Common myeloid progenitor, CD34-positive (primary cell): ENCODE measurements at regions not wholly inside any gene's neighbourhood (a gene's known extent, or its start where the extent isn't known, plus 50 kb on each side); places are given as distances from the start of the nearest gene placed in this dataset.

ENCODE experiments used
- CTCF ChIA-PET: fragments of 350-600 bp; sonication (Branson Sonifier 250); formaldehyde crosslinking; loops from one replicate; lab custom pipeline; 2021; ENCODE audit warnings: antibody characterized with exemption; lab: Charles Lee
- POLR2A ChIA-PET: fragments of 350-600 bp; sonication (Branson Sonifier 250); formaldehyde crosslinking; loops from one replicate; lab custom pipeline; 2021; ENCODE audit warnings: antibody characterized with exemption; lab: Charles Lee
- DNase-seq, 3 donors: peaks; one replicate each; pipeline versions ENCODE4 v3.0.0 to v3.0.0-alpha.2; 2013
- H3K27ac ChIP-seq, 2 experiments: 1 replicate in 1 of 2; 2 replicates in 1 of 2; pipeline ENCODE4 v1.7.0; 2013; ENCODE audit warnings: inconsistent platforms in 2 of 2, low read length in 2 of 2, mild to moderate bottlenecking in 2 of 2, low read depth in 1 of 2, moderate library complexity in 1 of 2; ENCODE audit not compliant: severe bottlenecking in 2 of 2, insufficient read depth in 1 of 2, poor library complexity in 1 of 2
- H3K27me3 ChIP-seq, 5 experiments: replicated peaks in 2 of 5; 1 replicate in 3 of 5; 2 replicates in 2 of 5; pipeline versions ENCODE4 v1.6.1 to v1.7.0; 2013; ENCODE audit warnings: low read length in 4 of 5, mild to moderate bottlenecking in 2 of 5, moderate library complexity in 2 of 5, inconsistent platforms in 1 of 5; ENCODE audit not compliant: insufficient read depth in 5 of 5, control insufficient read depth in 4 of 5
- H3K36me3 ChIP-seq, 4 experiments: 1 replicate in 2 of 4; 2 replicates in 2 of 4; pipeline versions ENCODE4 v1.6.1 to v1.7.0; 2013; ENCODE audit warnings: low read length in 3 of 4, control low read depth in 1 of 4, mild to moderate bottlenecking in 1 of 4; ENCODE audit not compliant: control insufficient read depth in 4 of 4, insufficient read depth in 4 of 4
- H3K4me1 ChIP-seq, 4 experiments: 1 replicate in 3 of 4; 2 replicates in 1 of 4; pipeline versions ENCODE4 v1.6.1 to v1.7.1; 2013; ENCODE audit warnings: low read length in 3 of 4, mild to moderate bottlenecking in 3 of 4, control low read depth in 1 of 4, inconsistent platforms in 1 of 4, moderate library complexity in 1 of 4; ENCODE audit not compliant: control insufficient read depth in 4 of 4, insufficient read depth in 4 of 4; ENCODE audit errors: control extremely low read depth in 1 of 4
- H3K4me3 ChIP-seq, 7 experiments: 1 replicate in 4 of 7; 2 replicates in 3 of 7; pipeline versions ENCODE4 v1.5.1 to v1.7.0; 2013; ENCODE audit warnings: mild to moderate bottlenecking in 7 of 7, low read length in 6 of 7, moderate library complexity in 6 of 7, inconsistent platforms in 2 of 7, low read depth in 2 of 7, control low read depth in 1 of 7; ENCODE audit not compliant: insufficient read depth in 4 of 7, control insufficient read depth in 1 of 7; ENCODE audit errors: extremely low read depth in 1 of 7
- H3K9me3 ChIP-seq, 5 experiments: 1 replicate in 4 of 5; 2 replicates in 1 of 5; pipeline versions ENCODE4 v1.6.1 to v1.7.1; 2013; ENCODE audit warnings: low read length in 4 of 5, mild to moderate bottlenecking in 2 of 5, inconsistent platforms in 1 of 5, low read depth in 1 of 5, moderate library complexity in 1 of 5; ENCODE audit not compliant: control insufficient read depth in 4 of 5, insufficient read depth in 2 of 5; ENCODE audit errors: control extremely low read depth in 1 of 5
- WGBS: methylation state at CpG from one replicate; pipeline ENCODE4 v1.1.5; 2013; ENCODE audit not compliant: insufficient coverage; 5-methylcytosine and 5-hydroxymethylcytosine counted together

DNA sequence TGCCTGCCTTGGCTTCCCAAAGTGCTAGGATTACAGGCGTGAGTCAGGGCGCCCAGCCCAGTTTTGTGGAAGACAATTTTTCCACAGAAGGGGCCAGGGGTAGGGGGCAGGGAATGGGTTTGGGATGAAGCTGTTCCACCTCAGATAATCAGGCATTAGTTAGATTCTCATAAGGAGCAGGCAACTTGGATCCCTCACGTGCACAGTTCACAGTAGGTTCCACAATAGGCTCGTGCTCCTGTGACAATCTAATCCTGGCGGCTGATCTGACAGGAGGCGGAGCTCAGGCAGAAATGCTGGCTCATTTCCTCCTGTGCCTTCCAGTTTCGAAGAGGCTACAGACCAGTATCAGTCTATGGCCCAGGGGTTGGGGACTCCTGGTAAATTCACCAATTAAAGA lies 491.6 kb upstream of the AADAT start:
- peaks cover 0 to 2% (median 0%) of the 10 kb centered on the region in 5 experiments for H3K9me3 ChIP-seq
- POLR2A ChIA-PET, result no interaction called here
- no peaks in the 10 kb centered on the region for H3K27me3 ChIP-seq
- no peak overlapping the region for H3K27ac ChIP-seq
- H3K4me1 ChIP-seq, result no peaks in the 10 kb centered on the region
- DNase-seq, result no peak
- CTCF ChIA-PET, result no interaction called here
- H3K4me3 ChIP-seq, result no peak overlapping the region
- 87% methylated on average over 7 of the region's 7 CpGs for WGBS
- no peaks in the 10 kb centered on the region for H3K36me3 ChIP-seq

DNA sequence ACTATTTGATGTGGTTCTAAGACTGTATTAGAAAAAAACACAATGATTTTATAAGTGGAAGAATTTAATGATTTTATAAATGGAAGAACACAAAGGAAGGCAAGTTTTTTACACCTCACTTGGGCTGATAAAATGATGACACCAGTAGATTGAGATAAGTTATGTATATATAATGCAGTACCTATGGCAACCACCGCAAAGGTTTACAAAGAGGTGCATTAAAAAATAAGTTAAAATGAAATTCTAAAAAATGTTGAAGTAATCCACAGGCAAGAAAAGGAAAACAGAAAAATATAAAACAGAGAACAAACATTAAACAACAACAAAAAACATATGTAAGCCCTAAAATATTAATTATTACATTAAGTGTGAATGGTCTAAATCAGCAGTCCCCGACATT lies 490.9 kb upstream of the AADAT start:
- H3K27me3 ChIP-seq, result no peaks in the 10 kb centered on the region
- no peak for DNase-seq
- no peaks in the 10 kb centered on the region for H3K36me3 ChIP-seq
- peaks cover 0 to 2% (median 0%) of the 10 kb centered on the region in 5 experiments for H3K9me3 ChIP-seq
- H3K27ac ChIP-seq, result no peak overlapping the region
- H3K4me1 ChIP-seq, result no peaks in the 10 kb centered on the region
- H3K4me3 ChIP-seq, result no peak overlapping the region
- POLR2A ChIA-PET, result no interaction called here
- WGBS, result no CpG with 5 or more reads among the region's 2 CpGs
- CTCF ChIA-PET, result no interaction called here

DNA sequence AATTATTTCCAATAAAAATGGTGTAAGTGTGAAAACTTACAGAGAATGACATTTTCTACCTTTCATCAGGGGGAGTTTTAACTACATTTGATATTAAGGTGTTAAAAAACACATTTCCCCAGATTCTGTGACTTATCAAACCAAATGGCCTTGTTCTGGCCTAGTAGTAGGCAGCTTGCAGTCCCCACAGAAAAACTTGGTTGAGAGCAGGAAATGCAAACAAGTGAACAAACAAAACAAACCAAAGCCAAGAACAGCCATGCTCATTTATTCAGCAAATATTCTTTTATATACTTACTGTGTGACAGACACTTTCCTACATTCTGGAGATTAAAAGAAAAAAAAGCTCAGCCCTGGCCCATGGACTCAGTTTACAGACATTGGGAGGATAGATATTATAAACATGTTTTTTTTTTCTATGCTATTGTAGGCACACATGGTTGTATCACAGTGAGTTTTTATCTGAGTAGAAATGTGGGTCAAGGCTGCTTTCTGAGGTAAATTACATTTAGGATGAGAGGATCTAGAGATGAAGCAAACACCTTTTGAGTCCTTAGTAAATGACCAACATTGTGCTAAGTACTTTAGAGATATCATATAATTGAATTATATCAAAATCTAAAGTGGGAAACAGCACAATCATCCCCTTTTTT lies 449.2 kb upstream of the AADAT start:
- DNase-seq, result no peak
- POLR2A ChIA-PET, result no interaction called here
- no peak overlapping the region for H3K27ac ChIP-seq

DNA sequence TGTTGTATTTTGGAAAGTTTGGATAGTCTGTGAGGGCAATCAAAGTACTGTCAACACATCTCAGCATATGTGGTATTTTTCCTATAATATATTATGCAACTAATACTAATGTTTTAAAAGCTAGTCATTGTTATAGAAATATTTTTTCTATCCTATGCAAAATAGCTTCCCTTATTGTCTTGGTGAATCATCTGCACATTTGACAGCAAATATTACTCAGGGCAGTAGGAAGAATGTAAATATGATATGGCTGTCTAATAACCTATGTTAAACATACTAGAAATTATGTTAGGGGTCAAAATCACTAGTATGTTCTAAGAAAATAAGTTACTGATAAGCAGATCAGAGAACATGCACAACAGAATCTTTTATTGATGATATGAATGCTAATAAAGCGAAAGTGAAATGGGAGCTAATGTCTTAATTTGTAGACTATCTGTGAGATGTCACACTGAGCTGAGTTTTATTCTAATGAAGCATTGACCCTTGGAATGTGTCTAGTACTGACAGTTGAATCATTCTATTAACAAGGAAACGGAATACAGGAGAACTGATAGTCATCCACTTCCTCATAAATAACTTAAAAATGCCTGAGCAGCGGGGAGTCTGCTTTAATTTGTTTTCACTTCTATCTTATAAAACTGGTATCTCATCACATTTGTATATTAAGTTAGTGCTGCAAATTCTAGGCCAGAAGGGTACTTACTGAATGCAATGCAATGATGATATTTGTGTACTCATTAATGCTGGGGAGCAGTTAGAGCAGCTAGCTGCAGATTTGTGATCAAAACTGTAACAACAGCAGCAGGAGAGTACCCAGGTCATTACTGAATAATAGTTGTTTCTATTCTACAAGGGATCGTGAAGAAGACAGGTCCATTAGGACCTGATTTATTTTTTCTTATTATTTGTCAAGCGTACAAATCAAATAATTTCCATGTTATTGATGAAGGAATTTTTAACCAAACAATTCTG lies 440.3 kb upstream of the AADAT start:
- ChIA-PET POLR2A (no interaction called here), CTCF (no interaction called here)
- Histone ChIP-seq H3K9me3 (no peaks in the 10 kb centered on the region), H3K27me3 (no peaks in the 10 kb centered on the region), H3K4me1 (no peaks in the 10 kb centered on the region), H3K36me3 (no peaks in the 10 kb centered on the region), H3K4me3 (no peak overlapping the region), H3K27ac (no peak overlapping the region)
- 80% methylated on average over 1 of the region's 5 CpGs for WGBS
- no peak for DNase-seq

More for the DNA sequence above, 449.2 kb upstream of the AADAT start:
- Histone ChIP-seq H3K36me3 (no peaks in the 10 kb centered on the region), H3K27me3 (no peaks in the 10 kb centered on the region), H3K9me3 (peaks cover 0 to 2% (median 0%) of the 10 kb centered on the region in 5 experiments), H3K4me3 (no peak overlapping the region), H3K4me1 (no peaks in the 10 kb centered on the region)
- CTCF ChIA-PET, result no interaction called here

DNA sequence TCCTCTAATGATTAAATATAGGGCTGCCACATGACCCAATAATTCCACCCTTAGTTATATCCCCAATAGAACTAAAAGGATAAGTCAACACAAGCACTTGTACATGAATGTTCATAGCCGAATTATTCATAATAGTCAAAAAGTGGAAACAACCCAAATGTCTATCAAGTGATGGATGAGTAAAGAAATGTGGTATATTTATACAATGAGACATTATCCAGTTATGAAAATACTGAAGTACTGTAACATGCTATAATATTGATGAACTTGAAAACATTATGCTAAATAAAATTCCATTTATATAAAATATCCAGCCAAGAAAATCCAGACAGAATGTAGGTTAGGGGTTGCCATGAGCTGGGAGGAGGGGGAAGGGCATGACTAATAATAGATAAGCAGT lies 436.7 kb upstream of the AADAT start:
- H3K4me1 ChIP-seq, result no peaks in the 10 kb centered on the region
- no peaks in the 10 kb centered on the region for H3K9me3 ChIP-seq
- ChIA-PET CTCF (no interaction called here), POLR2A (no interaction called here)
- no CpG with 5 or more reads among the region's 1 CpG for WGBS
- no peaks in the 10 kb centered on the region for H3K36me3 ChIP-seq
- no peak overlapping the region for H3K4me3 ChIP-seq
- H3K27me3 ChIP-seq, result no peaks in the 10 kb centered on the region
- H3K27ac ChIP-seq, result no peak overlapping the region
- DNase-seq, result no peak

DNA sequence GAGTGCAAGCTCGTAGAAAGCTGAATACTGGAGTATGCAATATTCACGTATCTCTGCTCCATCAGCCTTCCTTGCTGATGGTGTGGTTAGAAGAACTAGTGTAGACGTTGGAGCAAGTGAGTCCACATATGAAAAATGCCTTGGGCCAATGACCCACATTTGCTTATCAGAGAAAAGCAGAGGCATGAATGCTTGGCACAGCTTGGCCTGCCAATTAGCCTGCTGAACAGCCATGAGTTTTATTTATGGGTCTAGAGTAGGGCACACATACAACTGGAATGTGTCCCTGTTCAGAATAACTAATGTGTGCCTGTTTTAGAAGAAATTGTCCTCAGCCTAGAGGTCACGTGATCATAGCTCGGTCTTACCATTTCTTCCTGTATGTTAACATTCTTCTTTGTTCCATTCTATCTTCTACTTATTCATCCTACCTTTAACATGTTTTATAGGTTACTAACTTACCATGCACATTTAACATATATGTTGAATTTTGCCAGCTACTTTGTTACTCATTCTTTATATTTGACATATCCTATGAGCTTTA lies 432.7 kb upstream of the AADAT start:
- Histone ChIP-seq H3K9me3 (no peaks in the 10 kb centered on the region), H3K36me3 (no peaks in the 10 kb centered on the region), H3K27me3 (no peaks in the 10 kb centered on the region), H3K4me3 (no peak overlapping the region), H3K4me1 (no peaks in the 10 kb centered on the region), H3K27ac (no peak overlapping the region)
- CTCF ChIA-PET, result no interaction called here
- POLR2A ChIA-PET, result no interaction called here
- 92% methylated on average over 5 of the region's 5 CpGs for WGBS
- no peak for DNase-seq

DNA sequence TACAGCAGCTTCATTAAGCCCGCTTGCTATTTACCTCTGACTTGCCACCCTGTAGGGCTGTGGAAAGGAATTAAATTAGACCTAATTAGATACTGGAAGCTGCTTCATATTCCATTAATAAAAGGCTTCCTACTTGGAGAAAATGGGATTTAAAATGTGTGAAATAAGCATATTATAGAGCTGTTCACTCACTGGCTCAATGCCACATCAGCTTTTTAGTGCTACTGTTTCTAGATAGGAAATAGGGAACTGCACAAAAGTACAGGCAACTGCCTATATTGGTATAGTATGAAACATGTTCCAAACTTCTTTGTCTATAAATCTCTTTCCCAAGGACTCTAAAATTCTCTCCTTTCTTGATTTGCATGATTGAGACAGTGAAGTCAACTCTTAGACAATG lies 407.9 kb upstream of the AADAT start:
- Histone ChIP-seq H3K4me1 (no peaks in the 10 kb centered on the region), H3K27me3 (no peaks in the 10 kb centered on the region), H3K4me3 (peak overlapping the region in 6 of 7 experiments; percentile 37 to 78 (median 68)), H3K9me3 (peaks cover 0 to 2% (median 0%) of the 10 kb centered on the region in 5 experiments), H3K36me3 (no peaks in the 10 kb centered on the region), H3K27ac (peak overlapping the region in 1 of 2 experiments; percentile 60)
- ChIA-PET CTCF (interaction anchor here (1.2 kb wide), 1 partner anchor 12 kb away, joined by 3 read pairs; no protein-coding TSS in a partner anchor), POLR2A (interaction anchor here (1.0 kb wide), 1 partner anchor 19 kb away, joined by 3 read pairs; no protein-coding TSS in a partner anchor)
- no CpG with 5 or more reads among the region's 1 CpG for WGBS
- DNase-seq, result peak; percentile 4 to 56 (median 50)
